Left ventricle myocardium superior (tissue), 1 donor: ENCODE measurements at regions not wholly inside any gene's neighbourhood (a gene's known extent, or its start where the extent isn't known, plus 50 kb on each side); places are given as distances from the start of the nearest gene placed in this dataset.
"Not testable (repeated sequence)": the region's sequence is repeated elsewhere in the genome, so short reads cannot be mapped to it uniquely, and the experiment has no call there.

Experiments used
- ATAC-seq: fragments of 200-7000 bp; cut with Tn5 transposase; one replicate; pipeline ENCODE4 v1.9.1; 2020; ENCODE audit warnings: mild to moderate bottlenecking, moderate library complexity
- DNase-seq: peaks from one replicate; pipeline ENCODE4 v3.0.0-alpha.2; 2020
- intact Hi-C: fragments of 100-400 bp; cut with micrococcal nuclease; formaldehyde crosslinking; loops from one replicate; pipeline ENCODE4 v1.11.0; 2022
- donor health status: DM: no; HTN: yes; CAD: no; lungs with severe emphysema.

DNA sequence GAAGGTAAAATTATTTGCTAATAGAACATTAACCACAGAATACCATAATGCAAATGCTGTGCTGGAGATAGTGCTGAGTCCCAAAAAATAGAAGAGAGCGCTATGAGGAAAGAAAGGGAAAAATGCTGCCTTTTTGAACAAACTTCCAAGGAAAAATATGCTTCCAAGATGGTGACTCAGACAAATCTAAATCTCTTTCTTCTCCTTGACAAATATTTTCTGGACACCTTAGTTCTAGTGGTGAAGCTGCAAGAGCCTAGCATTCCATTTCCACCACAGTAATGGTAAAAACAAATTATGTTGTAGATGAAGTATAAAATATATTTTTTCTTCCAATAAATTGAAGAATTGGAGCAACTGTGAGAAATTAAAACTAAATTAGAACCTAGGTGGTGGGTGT lies 155.6 kb upstream of the TBX18 start:
- intact Hi-C loops = no loop called here
- DNase-seq = no peak
- ATAC-seq = no peak

DNA sequence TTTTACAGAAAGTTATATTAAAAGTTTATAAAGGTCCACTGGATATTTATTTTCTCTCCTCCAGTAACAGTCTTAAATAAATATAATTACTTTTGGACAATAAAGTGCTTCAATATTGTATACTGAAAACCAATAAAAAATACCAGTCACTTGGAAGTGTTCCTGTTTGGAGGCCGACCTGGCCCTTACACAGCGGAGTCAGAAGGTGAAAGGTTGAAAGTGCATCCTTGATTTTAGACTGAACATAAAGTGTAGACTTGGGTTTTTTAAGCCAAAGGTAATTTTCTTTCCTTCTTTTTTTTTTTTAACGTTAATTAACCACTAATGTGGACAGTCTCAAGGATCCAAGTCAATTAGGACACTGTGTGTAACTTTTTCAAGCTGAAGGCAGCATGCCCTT lies 152.3 kb upstream of the TBX18 start:
- intact Hi-C loops = no loop called here
- no peak for DNase-seq
- no peak for ATAC-seq

- ATAC-seq = no peak
- DNase-seq = no peak
- intact Hi-C loops = no loop called here
These were observed 148.3 kb upstream of the TBX18 start for GRCh38 chr6:84912472-84913322.

GRCh38 chr6:84910906-84911607 lies 146.7 kb upstream of the TBX18 start:
- ATAC-seq (no peak), DNase-seq (no peak)
- intact Hi-C loops = no loop called here

DNA sequence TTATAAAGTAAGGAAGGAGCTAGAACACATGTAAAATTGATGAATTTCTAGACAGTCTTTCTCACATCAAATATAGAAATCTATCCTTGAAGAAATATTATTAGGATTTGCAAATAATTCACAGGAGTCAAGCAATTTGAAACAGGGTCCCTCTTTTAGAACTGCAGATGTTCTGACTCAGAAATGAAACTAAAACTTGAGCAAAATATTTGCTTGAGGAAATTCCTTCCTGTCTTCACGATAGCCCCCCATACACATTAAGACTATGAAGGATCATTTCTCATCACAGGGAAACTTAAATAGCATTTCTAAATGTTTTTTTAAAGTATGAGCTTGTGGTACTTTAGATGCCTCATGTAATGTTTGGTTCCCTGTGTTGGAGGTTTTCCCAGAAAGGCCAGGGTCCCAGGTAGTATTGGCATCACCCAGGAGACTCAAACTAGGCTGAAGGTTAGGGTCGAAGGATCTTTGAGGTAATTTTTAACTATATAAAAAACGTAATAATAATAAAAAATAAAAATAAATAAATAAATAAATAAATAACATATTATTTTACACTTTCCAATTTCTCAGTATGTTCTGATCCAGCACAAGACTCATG lies 144.0 kb upstream of the TBX18 start:
- no peak for ATAC-seq
- intact Hi-C loops = no loop called here
- no peak for DNase-seq

- ATAC-seq (no peak), DNase-seq (no peak)
- intact Hi-C loops = no loop called here
These were observed 142.1 kb upstream of the TBX18 start for GRCh38 chr6:84906514-84906913.

DNA sequence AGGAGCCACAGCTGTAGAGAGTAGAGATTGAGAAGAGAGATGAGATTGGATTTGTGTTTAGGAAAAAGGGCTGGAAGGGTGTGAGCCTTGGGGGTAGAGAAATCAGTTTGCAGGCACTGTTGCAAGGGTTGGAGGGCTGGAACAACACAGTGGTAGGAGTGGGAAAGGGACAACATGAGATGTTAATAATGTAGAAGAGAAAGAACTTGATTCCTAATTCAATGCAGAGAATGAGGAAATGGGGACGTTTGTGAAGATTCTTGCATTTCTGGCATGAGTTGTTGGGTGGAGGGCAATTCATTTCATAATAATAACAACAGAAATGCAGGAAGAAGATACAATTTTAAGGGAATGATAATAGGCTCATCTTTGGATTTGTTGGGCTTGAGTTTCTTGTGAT lies 141.4 kb upstream of the TBX18 start:
- ATAC-seq (no peak), DNase-seq (no peak)
- intact Hi-C loops = no loop called here

GRCh38 chr6:84902354-84902928 lies 138.0 kb upstream of the TBX18 start:
- no peak for DNase-seq
- ATAC-seq = no peak
- intact Hi-C loops = no loop called here

- DNase-seq (no peak), ATAC-seq (no peak)
- intact Hi-C loops = no loop called here
These were observed 133.7 kb upstream of the TBX18 start for GRCh38 chr6:84897988-84898594.

DNA sequence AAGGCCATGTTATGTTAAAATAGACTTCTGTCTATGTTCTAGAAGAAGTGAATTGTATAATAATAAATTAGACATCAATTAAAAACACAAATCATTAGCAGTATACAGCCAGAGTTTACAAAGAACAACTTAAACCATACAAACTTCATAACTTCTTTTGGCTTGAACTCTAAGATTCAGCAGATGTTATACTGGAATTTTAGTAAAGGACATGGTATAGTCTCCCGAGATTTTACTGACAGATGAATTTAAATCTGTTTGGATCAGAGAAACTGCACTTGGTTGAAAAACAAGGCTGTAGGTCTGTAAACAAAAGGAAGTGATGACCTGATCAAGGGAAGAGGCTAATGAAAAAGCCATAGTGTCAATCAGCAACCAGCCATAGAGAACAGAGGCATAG lies 132.6 kb upstream of the TBX18 start:
- intact Hi-C loops = no loop called here
- DNase-seq (no peak), ATAC-seq (no peak)

GRCh38 chr6:84892671-84893070 lies 128.3 kb upstream of the TBX18 start:
- intact Hi-C loops = no loop called here
- no peak for ATAC-seq
- no peak for DNase-seq

DNA sequence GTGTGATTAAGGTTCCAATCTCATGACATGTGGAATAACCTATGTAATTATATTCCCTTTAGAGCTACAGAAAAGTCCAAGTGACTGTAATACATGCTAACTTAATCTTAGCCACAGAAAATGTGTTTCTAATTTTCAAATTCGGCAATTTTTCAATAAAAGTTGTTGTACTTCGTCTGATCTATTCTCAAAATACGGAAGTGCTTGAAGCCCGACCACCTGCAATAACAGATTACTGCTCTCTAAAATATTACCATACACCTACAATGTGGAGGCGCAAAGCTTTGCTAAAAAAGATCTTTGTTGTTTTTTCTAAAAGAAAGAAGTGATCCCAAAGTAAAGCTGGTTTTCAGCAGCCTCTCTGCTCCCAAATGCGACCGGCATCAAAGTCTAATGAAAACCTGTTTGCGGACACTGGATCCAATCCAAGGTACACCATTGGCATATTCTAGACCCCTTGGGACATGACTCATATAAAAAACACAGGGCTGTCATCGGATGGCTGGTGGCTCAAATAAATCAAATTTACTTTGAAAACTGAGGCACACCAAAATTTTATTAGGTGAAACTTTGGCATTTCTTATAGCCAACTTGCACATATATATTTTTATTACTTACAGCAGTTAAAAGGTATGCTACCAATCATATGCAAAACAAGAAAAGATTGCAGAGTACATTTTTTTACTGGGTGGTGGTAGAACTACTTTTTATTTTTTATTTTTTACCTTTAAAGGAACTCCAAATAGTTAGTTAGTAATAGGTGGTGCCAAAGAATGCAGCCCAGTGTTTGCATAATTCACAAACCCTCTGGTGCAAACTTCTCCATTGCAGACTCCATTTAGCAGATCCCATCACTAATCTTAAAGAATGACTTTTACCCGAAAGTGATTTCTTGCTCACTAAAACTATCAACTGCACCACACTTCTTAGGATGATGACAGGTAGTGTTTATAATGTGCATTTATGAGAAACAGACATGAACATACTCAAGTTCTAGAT lies 118.7 kb upstream of the TBX18 start:
- ATAC-seq (no peak), DNase-seq (no peak)
- intact Hi-C loops = no loop called here

DNA sequence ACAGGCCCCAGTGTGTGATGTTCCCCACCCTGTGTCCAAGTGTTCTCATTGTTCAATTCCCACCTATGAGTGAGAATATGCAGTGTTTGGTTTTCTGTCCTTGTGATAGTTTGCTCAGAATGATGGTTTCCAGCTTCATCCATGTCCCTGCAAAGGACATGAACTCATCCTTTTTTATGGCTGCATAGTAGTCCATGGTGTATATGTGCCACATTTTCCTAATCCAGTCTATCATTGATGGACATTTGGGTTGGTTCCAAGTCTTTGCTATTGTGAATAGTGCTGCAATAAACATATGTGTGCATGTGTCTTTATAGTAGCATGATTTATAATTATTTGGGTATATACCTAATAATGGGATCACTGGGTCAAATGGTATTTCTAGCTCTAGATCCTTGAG lies 115.0 kb upstream of the TBX18 start:
- ATAC-seq, DNase-seq, intact Hi-C loops: not testable (repeated sequence)

GRCh38 chr6:84877515-84878210 lies 113.3 kb upstream of the TBX18 start:
- ATAC-seq = no peak
- intact Hi-C loops = no loop called here

GRCh38 chr6:84876723-84877514 lies 112.5 kb upstream of the TBX18 start:
- no peak for DNase-seq
- no peak for ATAC-seq
- intact Hi-C loops = no loop called here

More at GRCh38 chr6:84877515-84878210, 113.3 kb upstream of the TBX18 start:
- no peak for DNase-seq

DNA sequence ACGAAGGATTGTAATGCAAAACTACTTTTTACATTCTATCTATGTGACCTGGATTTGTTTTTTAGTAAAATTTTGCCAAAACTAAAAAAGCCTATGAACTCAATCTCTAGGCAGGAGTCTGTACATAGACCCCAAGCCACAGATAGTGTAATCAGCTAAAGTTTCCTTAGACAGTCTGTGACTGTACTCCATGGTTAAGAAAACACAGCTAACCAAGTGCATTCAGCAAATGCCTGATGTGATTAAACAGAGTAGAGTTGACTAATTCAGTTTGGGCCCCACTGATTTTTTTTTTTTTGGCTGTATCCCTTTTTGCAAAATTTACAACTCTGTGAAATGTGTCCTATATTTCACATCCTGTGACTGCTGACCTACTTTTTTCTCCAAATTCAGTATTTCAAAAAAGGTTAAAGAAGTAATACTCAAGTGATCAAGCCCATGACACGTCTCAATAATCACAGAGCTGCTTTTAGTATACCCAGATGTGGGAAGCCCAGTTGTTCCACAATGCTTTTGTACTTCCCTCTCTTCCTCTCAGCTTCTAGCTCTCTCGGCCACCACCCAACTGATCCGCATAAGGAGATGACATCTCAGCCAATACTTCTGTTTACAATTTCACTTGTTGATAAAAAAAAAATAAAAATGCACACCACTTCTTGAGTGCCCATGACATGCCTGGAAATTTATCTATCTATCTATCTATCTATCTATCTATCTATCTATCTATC lies 108.8 kb upstream of the TBX18 start:
- DNase-seq (no peak), ATAC-seq (no peak)
- intact Hi-C loops = no loop called here
